ENCODE measurements at regions not wholly inside any gene's neighbourhood (a gene's known extent, or its start where the extent isn't known, plus 50 kb on each side); places are given as distances from the start of the nearest gene placed in this dataset.

GRCh38 chr7:145347271-145347670 lies 511.4 kb upstream of the TPK1 start:
- Histone ChIP-seq H3K9me2 (replicated peaks; ENCODE audit: insufficient read depth, low read length) (no peaks in the 10 kb centered on the region), H3K27me3 (ENCODE audit: low read length) (no peaks in the 10 kb centered on the region), H3K4me2 (ENCODE audit: low read depth, low read length, poor library complexity, severe bottlenecking) (no peak overlapping the region), H3F3A (ENCODE audit: insufficient read depth) (no peaks in the 10 kb centered on the region), H4K20me1 (ENCODE audit: low read depth, low read length) (no peaks in the 10 kb centered on the region), H3K27ac (ENCODE audit: low read depth, low read length) (no peak overlapping the region), H3K79me2 (ENCODE audit: insufficient read depth, low read length) (no peaks in the 10 kb centered on the region), H3K36me3 (ENCODE audit: low read length) (no peaks in the 10 kb centered on the region), H3K9ac (ENCODE audit: low read length) (no peak overlapping the region), H3K9me3 (ENCODE audit: insufficient read depth, low read length) (no peaks in the 10 kb centered on the region), H3K4me3 (ENCODE audit: insufficient read depth, low read length, poor library complexity, severe bottlenecking) (no peak overlapping the region), H2AFZ (ENCODE audit: low read depth, low read length, severe bottlenecking) (no peak overlapping the region)
- no peak for TF ChIP-seq EZH2phosphoT487 (conservative IDR thresholded peaks at IDR 0.05; ENCODE audit: low read length)
- TF ChIP-seq, protein P1, sequence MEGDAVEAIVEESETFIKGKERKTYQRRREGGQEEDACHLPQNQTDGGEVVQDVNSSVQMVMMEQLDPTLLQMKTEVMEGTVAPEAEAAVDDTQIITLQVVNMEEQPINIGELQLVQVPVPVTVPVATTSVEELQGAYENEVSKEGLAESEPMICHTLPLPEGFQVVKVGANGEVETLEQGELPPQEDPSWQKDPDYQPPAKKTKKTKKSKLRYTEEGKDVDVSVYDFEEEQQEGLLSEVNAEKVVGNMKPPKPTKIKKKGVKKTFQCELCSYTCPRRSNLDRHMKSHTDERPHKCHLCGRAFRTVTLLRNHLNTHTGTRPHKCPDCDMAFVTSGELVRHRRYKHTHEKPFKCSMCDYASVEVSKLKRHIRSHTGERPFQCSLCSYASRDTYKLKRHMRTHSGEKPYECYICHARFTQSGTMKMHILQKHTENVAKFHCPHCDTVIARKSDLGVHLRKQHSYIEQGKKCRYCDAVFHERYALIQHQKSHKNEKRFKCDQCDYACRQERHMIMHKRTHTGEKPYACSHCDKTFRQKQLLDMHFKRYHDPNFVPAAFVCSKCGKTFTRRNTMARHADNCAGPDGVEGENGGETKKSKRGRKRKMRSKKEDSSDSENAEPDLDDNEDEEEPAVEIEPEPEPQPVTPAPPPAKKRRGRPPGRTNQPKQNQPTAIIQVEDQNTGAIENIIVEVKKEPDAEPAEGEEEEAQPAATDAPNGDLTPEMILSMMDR (IDR thresholded peaks at IDR 0.05; ENCODE audit: insufficient read depth, low read length, poor library complexity, severe bottlenecking): no peak

DNA sequence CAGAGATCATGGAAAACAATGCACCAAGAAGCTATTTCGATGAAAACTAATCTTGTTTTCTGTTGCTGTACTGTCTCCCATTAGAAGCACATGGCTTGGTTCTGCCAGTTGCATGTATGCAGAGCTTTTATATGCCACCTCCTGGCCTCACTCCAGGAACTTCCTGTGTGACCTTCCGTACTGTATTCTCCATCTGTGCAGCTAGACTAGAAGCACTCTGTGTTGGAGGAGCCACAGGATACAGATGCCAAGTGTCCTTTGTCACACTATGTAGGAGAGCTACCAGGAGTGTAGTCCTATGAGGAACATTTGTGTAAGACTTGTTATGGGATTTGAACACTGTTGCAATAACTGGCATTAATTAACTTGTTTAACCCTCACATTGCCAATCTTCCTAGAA lies 503.5 kb upstream of the TPK1 start:
- no peak overlapping the region for H3K4me3 ChIP-seq (ENCODE audit: insufficient read depth, low read length, poor library complexity, severe bottlenecking)
- no peaks in the 10 kb centered on the region for H3K9me3 ChIP-seq (ENCODE audit: insufficient read depth, low read length)
- no peak overlapping the region for H3K27ac ChIP-seq (ENCODE audit: low read depth, low read length)
- no peak overlapping the region for H2AFZ ChIP-seq (ENCODE audit: low read depth, low read length, severe bottlenecking)
- H3K9me2 ChIP-seq (replicated peaks; ENCODE audit: insufficient read depth, low read length): no peaks in the 10 kb centered on the region
- H3K79me2 ChIP-seq (ENCODE audit: insufficient read depth, low read length): no peaks in the 10 kb centered on the region
- no peaks in the 10 kb centered on the region for H4K20me1 ChIP-seq (ENCODE audit: low read depth, low read length)
- H3K27me3 ChIP-seq (ENCODE audit: low read length): no peaks in the 10 kb centered on the region
- H3K4me2 ChIP-seq (ENCODE audit: low read depth, low read length, poor library complexity, severe bottlenecking): no peak overlapping the region
- H3F3A ChIP-seq (ENCODE audit: insufficient read depth): no peaks in the 10 kb centered on the region
- no peaks in the 10 kb centered on the region for H3K36me3 ChIP-seq (ENCODE audit: low read length)
- H3K9ac ChIP-seq (ENCODE audit: low read length): no peak overlapping the region
- TF ChIP-seq, protein P1 (IDR thresholded peaks at IDR 0.05; ENCODE audit: insufficient read depth, low read length, poor library complexity, severe bottlenecking): no peak
- no peak for TF ChIP-seq EZH2phosphoT487 (conservative IDR thresholded peaks at IDR 0.05; ENCODE audit: low read length)

DNA sequence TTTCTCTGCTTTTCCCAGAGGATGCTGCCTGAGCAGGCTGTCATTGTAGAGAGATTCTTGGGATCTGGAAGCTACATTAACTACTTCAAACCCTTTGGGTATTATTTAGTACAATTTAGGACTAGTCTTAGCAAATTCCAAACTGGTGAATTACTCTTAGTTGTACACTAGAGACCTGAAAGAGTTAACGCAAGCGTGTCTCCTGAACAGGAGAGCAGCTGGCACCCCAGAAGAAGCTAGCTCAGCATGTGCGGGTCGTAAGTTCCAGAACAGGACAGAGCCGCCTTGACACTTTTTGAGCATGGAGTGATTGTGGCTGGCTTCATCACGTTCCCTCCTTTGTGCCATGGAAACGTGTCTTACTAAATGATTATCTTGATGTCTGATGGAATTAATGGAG lies 495.7 kb upstream of the TPK1 start:
- Histone ChIP-seq H2AFZ (ENCODE audit: low read depth, low read length, severe bottlenecking) (no peak overlapping the region), H3F3A (ENCODE audit: insufficient read depth) (no peaks in the 10 kb centered on the region), H3K9me2 (replicated peaks; ENCODE audit: insufficient read depth, low read length) (no peaks in the 10 kb centered on the region), H3K9me3 (ENCODE audit: insufficient read depth, low read length) (no peaks in the 10 kb centered on the region), H3K27me3 (ENCODE audit: low read length) (no peaks in the 10 kb centered on the region), H3K79me2 (ENCODE audit: insufficient read depth, low read length) (no peaks in the 10 kb centered on the region), H3K9ac (ENCODE audit: low read length) (no peak overlapping the region), H3K4me2 (ENCODE audit: low read depth, low read length, poor library complexity, severe bottlenecking) (no peak overlapping the region), H3K27ac (ENCODE audit: low read depth, low read length) (no peak overlapping the region), H3K36me3 (ENCODE audit: low read length) (no peaks in the 10 kb centered on the region), H4K20me1 (ENCODE audit: low read depth, low read length) (no peaks in the 10 kb centered on the region), H3K4me3 (ENCODE audit: insufficient read depth, low read length, poor library complexity, severe bottlenecking) (no peak overlapping the region)
- TF ChIP-seq, protein P1 (IDR thresholded peaks at IDR 0.05; ENCODE audit: insufficient read depth, low read length, poor library complexity, severe bottlenecking): no peak
- no peak for TF ChIP-seq EZH2phosphoT487 (conservative IDR thresholded peaks at IDR 0.05; ENCODE audit: low read length)

All from SU-DHL-6 (cell line).